ENCODE measurements at regions not wholly inside any gene's neighbourhood (a gene's known extent, or its start where the extent isn't known, plus 50 kb on each side); places are given as distances from the start of the nearest gene placed in this dataset.

- H3K27me3 ChIP-seq: peaks cover 0 to 4% (median 0%) of the 10 kb centered on the region in 7 donors
Observed at GRCh38 chr2:151070253-151070652, 191.4 kb downstream of the RBM43 start.

DNA sequence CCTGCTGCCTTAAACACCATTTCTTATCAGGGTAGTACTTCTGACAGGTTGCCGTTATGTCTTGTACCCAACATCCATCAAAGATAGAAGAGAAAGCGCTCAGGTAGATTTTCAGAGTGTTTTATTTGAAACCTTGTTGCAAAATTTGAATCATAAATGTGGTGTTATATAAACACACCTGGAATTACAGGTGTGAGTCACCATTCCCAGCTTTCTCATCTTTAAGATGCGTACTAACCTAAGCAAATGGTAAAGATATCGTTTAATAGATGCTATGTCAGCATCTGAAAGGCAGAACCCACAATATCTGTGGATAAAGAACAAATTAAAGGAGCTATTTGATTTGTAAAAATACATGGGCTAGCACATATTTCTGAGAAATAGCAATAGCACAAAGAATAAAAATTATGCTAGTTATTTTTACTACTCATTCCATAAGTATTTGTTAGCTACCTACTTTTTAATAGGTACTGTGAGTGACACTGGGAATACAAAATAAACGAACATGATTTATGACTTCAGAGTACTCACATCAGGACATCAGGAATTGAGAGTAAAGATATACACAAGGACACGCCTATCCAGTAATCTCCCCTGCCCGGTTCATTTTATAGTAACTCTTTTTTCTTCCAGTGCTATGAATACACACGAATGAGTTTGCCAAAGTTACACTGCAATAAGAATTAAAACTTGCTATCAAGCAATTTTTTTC lies 193.8 kb downstream of the RBM43 start:
- H3K36me3 ChIP-seq: no peaks in the 10 kb centered on the region
- peaks cover 0 to 4% (median 0%) of the 10 kb centered on the region in 7 donors for H3K27me3 ChIP-seq
- no peak for DNase-seq
- H3K4me3 ChIP-seq: no peak overlapping the region
- no peaks in the 10 kb centered on the region for H3K9me3 ChIP-seq
- TF ChIP-seq, protein P1, sequence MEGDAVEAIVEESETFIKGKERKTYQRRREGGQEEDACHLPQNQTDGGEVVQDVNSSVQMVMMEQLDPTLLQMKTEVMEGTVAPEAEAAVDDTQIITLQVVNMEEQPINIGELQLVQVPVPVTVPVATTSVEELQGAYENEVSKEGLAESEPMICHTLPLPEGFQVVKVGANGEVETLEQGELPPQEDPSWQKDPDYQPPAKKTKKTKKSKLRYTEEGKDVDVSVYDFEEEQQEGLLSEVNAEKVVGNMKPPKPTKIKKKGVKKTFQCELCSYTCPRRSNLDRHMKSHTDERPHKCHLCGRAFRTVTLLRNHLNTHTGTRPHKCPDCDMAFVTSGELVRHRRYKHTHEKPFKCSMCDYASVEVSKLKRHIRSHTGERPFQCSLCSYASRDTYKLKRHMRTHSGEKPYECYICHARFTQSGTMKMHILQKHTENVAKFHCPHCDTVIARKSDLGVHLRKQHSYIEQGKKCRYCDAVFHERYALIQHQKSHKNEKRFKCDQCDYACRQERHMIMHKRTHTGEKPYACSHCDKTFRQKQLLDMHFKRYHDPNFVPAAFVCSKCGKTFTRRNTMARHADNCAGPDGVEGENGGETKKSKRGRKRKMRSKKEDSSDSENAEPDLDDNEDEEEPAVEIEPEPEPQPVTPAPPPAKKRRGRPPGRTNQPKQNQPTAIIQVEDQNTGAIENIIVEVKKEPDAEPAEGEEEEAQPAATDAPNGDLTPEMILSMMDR (IDR thresholded peaks at IDR 0.05): no peak
- no peak overlapping the region for H3K27ac ChIP-seq
- intact Hi-C loops (cut with DNase I): no loop called here
- ATAC-seq: no peak
- WGBS, 2 donors: 65 to 67% methylated on average over 8 of the region's 8 CpGs
- H3K4me1 ChIP-seq: no peaks in the 10 kb centered on the region

More at GRCh38 chr2:151070253-151070652, 191.4 kb downstream of the RBM43 start:
- Histone ChIP-seq H3K4me3 (no peak overlapping the region), H3K27ac (no peak overlapping the region), H3K9me3 (peaks cover 0 to 7% (median 0%) of the 10 kb centered on the region in 11 donors), H3K36me3 (no peaks in the 10 kb centered on the region), H3K4me1 (no peaks in the 10 kb centered on the region)
- DNase-seq: no peak
- 70 to 76% methylated on average over 1 of the region's 1 CpG for WGBS, 2 donors
- no peak for ATAC-seq
- intact Hi-C loops (cut with DNase I): no loop called here
- TF ChIP-seq, protein P1 (IDR thresholded peaks at IDR 0.05): no peak

- intact Hi-C loops (cut with DNase I): no loop called here
- no peak for DNase-seq
- ATAC-seq: no peak
- H3K36me3 ChIP-seq: no peaks in the 10 kb centered on the region
- TF ChIP-seq, protein P1 (IDR thresholded peaks at IDR 0.05): no peak
- 42 to 44% methylated on average over 3 of the region's 3 CpGs for WGBS, 2 donors
- no peaks in the 10 kb centered on the region for H3K4me1 ChIP-seq
- H3K27ac ChIP-seq: no peak overlapping the region
- no peaks in the 10 kb centered on the region for H3K9me3 ChIP-seq
- no peak overlapping the region for H3K4me3 ChIP-seq
- H3K27me3 ChIP-seq: no peaks in the 10 kb centered on the region
Observed at GRCh38 chr2:151063271-151063670, 198.4 kb downstream of the RBM43 start.

GRCh38 chr2:151060287-151060686 lies 201.4 kb downstream of the RBM43 start:
- DNase-seq (no peak), ATAC-seq (no peak)
- H3K9me3 ChIP-seq: no peaks in the 10 kb centered on the region
- H3K4me3 ChIP-seq: no peak overlapping the region
- TF ChIP-seq, protein P1 (IDR thresholded peaks at IDR 0.05): no peak
- no peaks in the 10 kb centered on the region for H3K4me1 ChIP-seq
- intact Hi-C loops (cut with DNase I): no loop called here
- WGBS, 2 donors: 32 to 55% methylated on average over 2 of the region's 2 CpGs
- no peak overlapping the region for H3K27ac ChIP-seq
- H3K36me3 ChIP-seq: no peaks in the 10 kb centered on the region
- H3K27me3 ChIP-seq: no peaks in the 10 kb centered on the region

Data from heart right ventricle (tissue), 16 donors.